IMR-90 (cell line): ENCODE measurements at regions not wholly inside any gene's neighbourhood (a gene's known extent, or its start where the extent isn't known, plus 50 kb on each side); places are given as distances from the start of the nearest gene placed in this dataset.

Experiments used
- ATAC-seq: fragments of 200-7000 bp; cut with Tn5 transposase; 2 replicates; pipeline ENCODE4 v1.9.1; 2020; ENCODE audit warnings: low read depth, mild to moderate bottlenecking, moderate library complexity
- BruUV-seq: library from RNA; stranded (reverse); fragments of 400-500 nt; replicated peaks from 2 replicates; lab custom pipeline; 2021; lab: Mats Ljungman, UMichigan
- CTCF ChIA-PET: fragments of 300-600 bp; formaldehyde crosslinking; extraction: SDS; loops from one replicate; lab custom pipeline; 2021; ENCODE audit warnings: antibody characterized with exemption; lab: Yijun Ruan, JAX
- POLR2A ChIA-PET: fragments of 300-600 bp; sonication (Branson Sonifier 250); formaldehyde crosslinking; loops from one replicate; lab custom pipeline; 2022; ENCODE audit warnings: antibody characterized with exemption; ENCODE audit not compliant: unreplicated experiment; lab: Charles Lee
- DNase-seq: peaks from one replicate; pipeline ENCODE4 v3.0.0; 2013
- H2AFZ ChIP-seq: replicated peaks from 2 replicates; pipeline ENCODE3; 2013; ENCODE audit warnings: low read length, mild to moderate bottlenecking; ENCODE audit not compliant: poor library complexity
- H2AK5ac ChIP-seq: 2 replicates; pipeline ENCODE4 v1.6.1; 2013; ENCODE audit warnings: low read depth, low read length, inconsistent platforms
- H2AK9ac ChIP-seq: replicated peaks from 2 replicates; pipeline ENCODE3; 2013; ENCODE audit warnings: mild to moderate bottlenecking, low read depth, low read length, moderate library complexity; ENCODE audit not compliant: poor library complexity
- H2BK120ac ChIP-seq: 2 replicates; pipeline ENCODE4 v1.6.1; 2013; ENCODE audit warnings: low read depth, low read length, inconsistent platforms
- H2BK15ac ChIP-seq: 3 replicates; pipeline ENCODE4 v1.6.1; 2013; ENCODE audit warnings: low read depth, low read length, inconsistent platforms
- H2BK20ac ChIP-seq: 2 replicates; pipeline ENCODE4 v1.6.1; 2013; ENCODE audit warnings: low read depth, mild to moderate bottlenecking, inconsistent platforms, low read length, moderate library complexity
- H2BK5ac ChIP-seq: 2 replicates; pipeline ENCODE4 v1.6.1; 2013; ENCODE audit warnings: mild to moderate bottlenecking, low read depth, low read length, inconsistent platforms; ENCODE audit not compliant: poor library complexity, severe bottlenecking
- H3K14ac ChIP-seq: replicated peaks from 2 replicates; pipeline ENCODE4 v1.6.1; 2013; ENCODE audit warnings: low read depth, low read length, inconsistent platforms
- H3K18ac ChIP-seq: 2 replicates; pipeline ENCODE4 v1.6.1; 2013; ENCODE audit warnings: low read depth, low read length, control low read depth
- H3K23ac ChIP-seq: 2 replicates; pipeline ENCODE4 v1.6.1; 2013; ENCODE audit warnings: low read depth, low read length, inconsistent platforms
- H3K27ac ChIP-seq: 2 replicates; pipeline ENCODE4 v1.5.1; 2013; ENCODE audit warnings: mild to moderate bottlenecking, control low read depth, low read length; ENCODE audit not compliant: insufficient read depth
- H3K27me3 ChIP-seq: 2 replicates; pipeline ENCODE4 v1.6.1; 2013; ENCODE audit warnings: low read length; ENCODE audit not compliant: control insufficient read depth, insufficient read depth
- H3K36me3 ChIP-seq: 2 replicates; pipeline ENCODE4 v1.6.1; 2013; ENCODE audit warnings: low read length, mixed read lengths; ENCODE audit not compliant: control insufficient read depth, insufficient read depth
- H3K4ac ChIP-seq: 2 replicates; pipeline ENCODE4 v1.6.1; 2013; ENCODE audit warnings: low read depth, low read length, inconsistent platforms
- H3K4me1 ChIP-seq: 2 replicates; pipeline ENCODE4 v1.6.1; 2013; ENCODE audit warnings: low read length, mixed read lengths; ENCODE audit not compliant: control insufficient read depth, insufficient read depth
- H3K4me2 ChIP-seq: 2 replicates; pipeline ENCODE4 v1.6.1; 2013; ENCODE audit warnings: low read depth, mild to moderate bottlenecking, control low read depth, low read length, moderate library complexity
- H3K4me3 ChIP-seq: 2 replicates; pipeline ENCODE4 v1.5.1; 2013; ENCODE audit warnings: low read depth, mild to moderate bottlenecking, control low read depth, low read length, moderate library complexity; ENCODE audit not compliant: insufficient read depth
- H3K56ac ChIP-seq: 2 replicates; pipeline ENCODE4 v1.6.1; 2013; ENCODE audit warnings: low read length, inconsistent platforms; ENCODE audit not compliant: insufficient read depth; ENCODE audit errors: extremely low read depth
- H3K79me1 ChIP-seq, 2 experiments: 2 replicates each; pipeline ENCODE4 v1.6.1; 2013; ENCODE audit warnings: low read length in 2 of 2, inconsistent platforms in 1 of 2, low read depth in 1 of 2
- H3K9ac ChIP-seq: 2 replicates; pipeline ENCODE4 v1.6.1; 2013; ENCODE audit warnings: low read depth, low read length, control low read depth
- H3K9me1 ChIP-seq: 2 replicates; pipeline ENCODE4 v1.6.1; 2013; ENCODE audit warnings: low read length, inconsistent platforms; ENCODE audit not compliant: insufficient read depth
- H3K9me3 ChIP-seq: 2 replicates; pipeline ENCODE4 v1.6.1; 2013; ENCODE audit warnings: low read length; ENCODE audit not compliant: control insufficient read depth, insufficient read depth
- H4K20me1 ChIP-seq: 2 replicates; pipeline ENCODE4 v1.6.1; 2013; ENCODE audit warnings: low read length, inconsistent platforms; ENCODE audit not compliant: insufficient read depth
- H4K5ac ChIP-seq: 2 replicates; pipeline ENCODE4 v1.6.1; 2013; ENCODE audit warnings: mild to moderate bottlenecking, low read depth, low read length, control low read depth
- H4K8ac ChIP-seq, 2 experiments: 2 replicates each; pipeline ENCODE4 v1.6.1; 2013; ENCODE audit warnings: low read depth in 2 of 2, low read length in 2 of 2, control low read depth in 1 of 2, inconsistent platforms in 1 of 2
- H4K91ac ChIP-seq: 2 replicates; pipeline ENCODE4 v1.6.1; 2013; ENCODE audit warnings: low read depth, low read length, inconsistent platforms; ENCODE audit not compliant: insufficient read depth
- BHLHE40 ChIP-seq: fragments of 150-350 bp; IDR thresholded peaks from 2 replicates; pipeline ENCODE4 v1.6.1; 2016; ENCODE audit warnings: mild to moderate bottlenecking, low read depth, low read length
- POLR2A ChIP-seq: IDR thresholded peaks from 2 replicates; pipeline ENCODE4 v1.6.1; 2012; ENCODE audit warnings: mild to moderate bottlenecking, low read depth, low read length
- RAD21 ChIP-seq: IDR thresholded peaks from 2 replicates; pipeline ENCODE4 v1.6.1; 2012; ENCODE audit warnings: low read length, improper control_type of control experiment
- RCOR1 ChIP-seq: IDR thresholded peaks from 2 replicates; pipeline ENCODE4 v1.6.1; 2012; ENCODE audit warnings: mild to moderate bottlenecking, low read length, improper control_type of control experiment; ENCODE audit not compliant: insufficient replicate concordance
- WGBS, 2 experiments: methylation state at CpG; one replicate each; pipeline versions ENCODE4 v1.1.5 to v1.1.7; 2013; ENCODE audit warnings: missing lambda C conversion rate in 2 of 2; ENCODE audit not compliant: insufficient read length in 1 of 2; ENCODE audit errors: extremely low coverage in 2 of 2; 5-methylcytosine and 5-hydroxymethylcytosine counted together
- dilution Hi-C: fragments of 300-500 bp; cut with HindIII; formaldehyde crosslinking; loops from one replicate; pipeline ENCODE4 v1.14.3; 2018; ENCODE audit warnings: low sequenced_read_pairs; ENCODE audit not compliant: unreplicated experiment
- in situ Hi-C: fragments of 300-500 bp; cut with MboI; formaldehyde crosslinking; loops from 3 replicates; pipeline ENCODE4 v1.14.3; 2019; ENCODE audit warnings: low sequenced_read_pairs, inconsistent platforms, mixed read lengths
- intact Hi-C: fragments of 100-400 bp; cut with micrococcal nuclease; formaldehyde crosslinking; loops from 2 replicates; pipeline ENCODE4 v1.10.0; 2022
- TF ChIP-seq, protein P1 (sequence below): conservative IDR thresholded peaks from 2 replicates; pipeline ENCODE4 v1.5.1; 2012; ENCODE audit warnings: mild to moderate bottlenecking, low read depth, low read length, improper control_type of control experiment

DNA sequence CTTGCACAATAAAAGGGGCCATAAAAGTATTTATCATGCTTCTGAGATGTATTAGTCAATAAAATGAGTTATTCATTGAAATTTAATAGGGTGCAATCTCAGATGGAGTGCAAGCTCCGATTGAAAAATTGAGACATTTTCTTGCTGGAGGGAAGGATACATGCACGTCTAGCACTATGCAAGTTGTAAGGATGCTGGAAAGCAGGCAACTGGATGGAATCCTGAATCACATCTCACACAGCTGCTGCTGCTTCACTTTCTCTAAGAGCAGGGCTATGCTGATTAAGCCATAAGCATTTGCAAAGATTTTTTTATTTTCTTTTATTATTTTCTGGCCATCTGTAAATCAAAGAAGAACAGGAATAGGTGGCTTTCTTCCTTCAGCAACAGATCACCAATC, 308.8 kb upstream of the EPHA7 start:
- no peak overlapping the region for H2BK5ac ChIP-seq
- no peak overlapping the region for H3K4me3 ChIP-seq
- H2BK20ac ChIP-seq, result no peak overlapping the region
- no peak overlapping the region for H4K8ac ChIP-seq
- in situ Hi-C loops, result no loop called here
- H3K4ac ChIP-seq, result no peak overlapping the region
- H3K27ac ChIP-seq, result no peak overlapping the region
- H2AK5ac ChIP-seq, result no peak overlapping the region
- H3K14ac ChIP-seq, result no peak overlapping the region
- no peak overlapping the region for H2BK120ac ChIP-seq
- no peak overlapping the region for H3K4me2 ChIP-seq
- CTCF ChIA-PET, result no interaction called here
- no peak overlapping the region for H2BK15ac ChIP-seq
- no peak overlapping the region for H4K5ac ChIP-seq
- no peak overlapping the region for H4K91ac ChIP-seq
- H3K27me3 ChIP-seq, result no peaks in the 10 kb centered on the region
- H3K4me1 ChIP-seq, result no peaks in the 10 kb centered on the region
- dilution Hi-C loops, result no loop called here
- POLR2A ChIA-PET, result no interaction called here
- TF ChIP-seq RAD21 (no peak), BHLHE40 (no peak), POLR2A (no peak), RCOR1 (no peak)
- TF ChIP-seq, protein P1, sequence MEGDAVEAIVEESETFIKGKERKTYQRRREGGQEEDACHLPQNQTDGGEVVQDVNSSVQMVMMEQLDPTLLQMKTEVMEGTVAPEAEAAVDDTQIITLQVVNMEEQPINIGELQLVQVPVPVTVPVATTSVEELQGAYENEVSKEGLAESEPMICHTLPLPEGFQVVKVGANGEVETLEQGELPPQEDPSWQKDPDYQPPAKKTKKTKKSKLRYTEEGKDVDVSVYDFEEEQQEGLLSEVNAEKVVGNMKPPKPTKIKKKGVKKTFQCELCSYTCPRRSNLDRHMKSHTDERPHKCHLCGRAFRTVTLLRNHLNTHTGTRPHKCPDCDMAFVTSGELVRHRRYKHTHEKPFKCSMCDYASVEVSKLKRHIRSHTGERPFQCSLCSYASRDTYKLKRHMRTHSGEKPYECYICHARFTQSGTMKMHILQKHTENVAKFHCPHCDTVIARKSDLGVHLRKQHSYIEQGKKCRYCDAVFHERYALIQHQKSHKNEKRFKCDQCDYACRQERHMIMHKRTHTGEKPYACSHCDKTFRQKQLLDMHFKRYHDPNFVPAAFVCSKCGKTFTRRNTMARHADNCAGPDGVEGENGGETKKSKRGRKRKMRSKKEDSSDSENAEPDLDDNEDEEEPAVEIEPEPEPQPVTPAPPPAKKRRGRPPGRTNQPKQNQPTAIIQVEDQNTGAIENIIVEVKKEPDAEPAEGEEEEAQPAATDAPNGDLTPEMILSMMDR, result no peak
- H3K18ac ChIP-seq, result no peak overlapping the region
- H3K9ac ChIP-seq, result no peak overlapping the region
- H3K36me3 ChIP-seq, result no peaks in the 10 kb centered on the region
- H2AK9ac ChIP-seq, result no peak overlapping the region
- H2AFZ ChIP-seq, result no peak overlapping the region
- no peak overlapping the region for H3K23ac ChIP-seq
- intact Hi-C loops, result no loop called here
- DNase-seq, result no peak
- H3K9me3 ChIP-seq, result no peaks in the 10 kb centered on the region
- no peaks in the 10 kb centered on the region for H4K20me1 ChIP-seq
- ATAC-seq, result no peak
- WGBS, 2 experiments, result no CpG with 5 or more reads among the region's 2 CpGs
- H3K79me1 ChIP-seq, result no peaks in the 10 kb centered on the region
- no TSS peak for BruUV-seq
- H3K9me1 ChIP-seq, result no peaks in the 10 kb centered on the region
- no peak overlapping the region for H3K56ac ChIP-seq
